ENCODE measurements at regions not wholly inside any gene's neighbourhood (a gene's known extent, or its start where the extent isn't known, plus 50 kb on each side); places are given as distances from the start of the nearest gene placed in this dataset.

DNA sequence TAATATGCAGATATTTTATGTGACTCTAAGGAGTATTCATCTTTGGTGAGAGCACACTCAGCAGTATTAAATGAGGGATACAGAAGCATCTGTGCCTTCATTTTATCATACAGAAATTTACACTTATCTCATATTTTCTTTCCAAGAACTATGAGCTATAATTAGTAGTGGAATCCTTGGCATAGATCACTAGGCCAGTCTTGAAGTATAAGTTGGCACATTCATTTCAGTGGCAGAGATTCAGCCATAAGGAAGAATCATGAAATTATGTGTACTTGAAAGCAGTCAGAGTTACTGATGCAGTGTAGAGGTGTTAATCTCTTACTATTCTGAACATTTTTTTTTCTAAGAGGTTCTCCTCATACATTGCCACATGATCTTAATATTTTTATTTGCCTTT lies 393.6 kb upstream of the GOLIM4 start:
- H3K4me3 ChIP-seq (ENCODE audit: low read length), result no peak overlapping the region
- no peak overlapping the region for H2BK15ac ChIP-seq (replicated peaks; ENCODE audit: low read depth)
- H3K27ac ChIP-seq (ENCODE audit: low read depth, low read length), result no peak overlapping the region
- no peaks in the 10 kb centered on the region for H3K79me1 ChIP-seq (ENCODE audit: low read length)
- H3K18ac ChIP-seq (ENCODE audit: low read length), result no peak overlapping the region
- no peak overlapping the region for H2BK120ac ChIP-seq (ENCODE audit: low read depth, low read length)
- no peaks in the 10 kb centered on the region for H3K27me3 ChIP-seq (ENCODE audit: insufficient read depth, low read length, poor library complexity)
- H3K23ac ChIP-seq (ENCODE audit: low read length), result no peak overlapping the region
- H3K9ac ChIP-seq (ENCODE audit: low read length), result no peak overlapping the region
- H3K4ac ChIP-seq (ENCODE audit: low read depth, low read length), result no peak overlapping the region
- H4K5ac ChIP-seq (ENCODE audit: low read length), result no peak overlapping the region
- DNase-seq, result no peak
- H4K8ac ChIP-seq (ENCODE audit: low read depth, low read length), result no peak overlapping the region
- H3K4me1 ChIP-seq (ENCODE audit: control insufficient read depth, low read depth, low read length), result no peaks in the 10 kb centered on the region
- no peaks in the 10 kb centered on the region for H3K36me3 ChIP-seq (ENCODE audit: control insufficient read depth, insufficient read depth, low read length)
- H3K56ac ChIP-seq (ENCODE audit: low read length), result no peak overlapping the region
- H2BK5ac ChIP-seq (ENCODE audit: low read length), result no peak overlapping the region
- no peak overlapping the region for H2AK5ac ChIP-seq (ENCODE audit: low read length)
- no peaks in the 10 kb centered on the region for H3K79me2 ChIP-seq (ENCODE audit: control insufficient read depth, insufficient read depth, low read length)
- H3K4me2 ChIP-seq (ENCODE audit: low read length), result no peak overlapping the region

- Histone ChIP-seq H3K9ac (ENCODE audit: low read length) (no peak overlapping the region), H3K56ac (ENCODE audit: low read length) (no peak overlapping the region), H3K23ac (ENCODE audit: low read length) (no peak overlapping the region), H3K36me3 (ENCODE audit: control insufficient read depth, insufficient read depth, low read length) (no peaks in the 10 kb centered on the region), H3K4me1 (ENCODE audit: control insufficient read depth, low read depth, low read length) (no peaks in the 10 kb centered on the region), H3K4ac (ENCODE audit: low read depth, low read length) (no peak overlapping the region), H2BK15ac (replicated peaks; ENCODE audit: low read depth) (no peak overlapping the region), H3K27me3 (ENCODE audit: insufficient read depth, low read length, poor library complexity) (no peaks in the 10 kb centered on the region), H2BK120ac (ENCODE audit: low read depth, low read length) (no peak overlapping the region), H3K18ac (ENCODE audit: low read length) (no peak overlapping the region), H3K4me2 (ENCODE audit: low read length) (no peak overlapping the region), H2AK5ac (ENCODE audit: low read length) (no peak overlapping the region), H3K79me1 (ENCODE audit: low read length) (no peaks in the 10 kb centered on the region), H2BK5ac (ENCODE audit: low read length) (no peak overlapping the region), H3K79me2 (ENCODE audit: control insufficient read depth, insufficient read depth, low read length) (no peaks in the 10 kb centered on the region), H3K27ac (ENCODE audit: low read depth, low read length) (no peak overlapping the region), H4K5ac (ENCODE audit: low read length) (no peak overlapping the region), H3K4me3 (ENCODE audit: low read length) (no peak overlapping the region), H4K8ac (ENCODE audit: low read depth, low read length) (no peak overlapping the region)
- no CpG with 5 or more reads among the region's 2 CpGs for WGBS (ENCODE audit: extremely low coverage, insufficient coverage, low lambda C conversion rate)
- no peak for DNase-seq
These were observed 390.2 kb upstream of the GOLIM4 start for GRCh38 chr3:168485936-168486335.

DNA sequence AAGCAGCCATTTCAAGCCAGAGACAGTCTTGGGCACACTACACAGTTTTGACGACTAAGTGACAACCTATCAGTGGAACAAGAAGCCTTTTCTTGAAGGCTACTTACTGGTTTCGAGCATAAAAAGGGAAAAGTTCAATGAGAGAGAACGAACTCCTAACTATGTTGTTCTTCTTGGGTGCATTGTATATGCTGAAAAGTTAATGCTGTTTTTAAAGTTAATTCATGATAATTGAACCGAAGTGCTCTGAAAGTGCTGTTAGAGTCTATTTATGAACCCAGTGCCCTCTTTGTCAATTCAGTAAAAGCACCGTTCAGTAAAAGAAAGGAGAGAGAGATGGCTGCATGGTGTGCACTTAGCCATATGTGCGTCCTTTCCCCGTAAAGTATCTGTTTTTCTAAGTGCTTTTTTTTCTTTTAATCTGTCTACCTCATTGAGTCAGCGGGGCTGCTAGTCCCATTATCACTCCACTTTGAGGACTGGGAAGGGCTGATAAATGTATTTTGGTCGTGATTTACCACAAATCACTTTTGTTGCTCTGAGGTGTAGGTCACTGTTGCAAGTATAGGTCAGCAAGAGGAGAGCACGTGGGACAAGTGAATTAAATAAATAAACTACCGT lies 380.7 kb upstream of the GOLIM4 start:
- no peak overlapping the region for H2AK5ac ChIP-seq (ENCODE audit: low read length)
- H3K79me2 ChIP-seq (ENCODE audit: control insufficient read depth, insufficient read depth, low read length), result no peaks in the 10 kb centered on the region
- H3K23ac ChIP-seq (ENCODE audit: low read length), result no peak overlapping the region
- no peak for DNase-seq
- H3K27me3 ChIP-seq (ENCODE audit: insufficient read depth, low read length, poor library complexity), result no peaks in the 10 kb centered on the region
- no peak overlapping the region for H3K27ac ChIP-seq (ENCODE audit: low read depth, low read length)
- no peaks in the 10 kb centered on the region for H3K79me1 ChIP-seq (ENCODE audit: low read length)
- no peak overlapping the region for H4K5ac ChIP-seq (ENCODE audit: low read length)
- WGBS (ENCODE audit: extremely low coverage, insufficient coverage, low lambda C conversion rate), result no CpG with 5 or more reads among the region's 11 CpGs
- no peak overlapping the region for H3K4me3 ChIP-seq (ENCODE audit: low read length)
- H3K4me2 ChIP-seq (ENCODE audit: low read length), result no peak overlapping the region
- no peaks in the 10 kb centered on the region for H3K36me3 ChIP-seq (ENCODE audit: control insufficient read depth, insufficient read depth, low read length)
- no peak overlapping the region for H4K8ac ChIP-seq (ENCODE audit: low read depth, low read length)
- no peak overlapping the region for H3K18ac ChIP-seq (ENCODE audit: low read length)
- H2BK15ac ChIP-seq (replicated peaks; ENCODE audit: low read depth), result no peak overlapping the region
- no peaks in the 10 kb centered on the region for H3K4me1 ChIP-seq (ENCODE audit: control insufficient read depth, low read depth, low read length)
- no peak overlapping the region for H3K4ac ChIP-seq (ENCODE audit: low read depth, low read length)
- no peak overlapping the region for H3K56ac ChIP-seq (ENCODE audit: low read length)
- no peak overlapping the region for H2BK5ac ChIP-seq (ENCODE audit: low read length)
- H2BK120ac ChIP-seq (ENCODE audit: low read depth, low read length), result no peak overlapping the region
- no peak overlapping the region for H3K9ac ChIP-seq (ENCODE audit: low read length)

- no peak overlapping the region for H3K23ac ChIP-seq (ENCODE audit: low read length)
- no peaks in the 10 kb centered on the region for H3K36me3 ChIP-seq (ENCODE audit: control insufficient read depth, insufficient read depth, low read length)
- no peaks in the 10 kb centered on the region for H3K4me1 ChIP-seq (ENCODE audit: control insufficient read depth, low read depth, low read length)
- H3K27me3 ChIP-seq (ENCODE audit: insufficient read depth, low read length, poor library complexity), result no peaks in the 10 kb centered on the region
- H3K79me1 ChIP-seq (ENCODE audit: low read length), result no peaks in the 10 kb centered on the region
- H4K5ac ChIP-seq (ENCODE audit: low read length), result no peak overlapping the region
- no peak overlapping the region for H2BK120ac ChIP-seq (ENCODE audit: low read depth, low read length)
- H3K27ac ChIP-seq (ENCODE audit: low read depth, low read length), result no peak overlapping the region
- H2BK15ac ChIP-seq (replicated peaks; ENCODE audit: low read depth), result no peak overlapping the region
- WGBS (ENCODE audit: extremely low coverage, insufficient coverage, low lambda C conversion rate), result no CpG with 5 or more reads among the region's 1 CpG
- no peak overlapping the region for H3K9ac ChIP-seq (ENCODE audit: low read length)
- no peak overlapping the region for H3K4me3 ChIP-seq (ENCODE audit: low read length)
- no peak overlapping the region for H4K8ac ChIP-seq (ENCODE audit: low read depth, low read length)
- no peak overlapping the region for H2BK5ac ChIP-seq (ENCODE audit: low read length)
- H3K4ac ChIP-seq (ENCODE audit: low read depth, low read length), result no peak overlapping the region
- DNase-seq, result no peak
- no peak overlapping the region for H3K18ac ChIP-seq (ENCODE audit: low read length)
- no peaks in the 10 kb centered on the region for H3K79me2 ChIP-seq (ENCODE audit: control insufficient read depth, insufficient read depth, low read length)
- no peak overlapping the region for H2AK5ac ChIP-seq (ENCODE audit: low read length)
- H3K56ac ChIP-seq (ENCODE audit: low read length), result no peak overlapping the region
- H3K4me2 ChIP-seq (ENCODE audit: low read length), result no peak overlapping the region
These were observed 380.0 kb upstream of the GOLIM4 start for GRCh38 chr3:168475704-168476103.

DNA sequence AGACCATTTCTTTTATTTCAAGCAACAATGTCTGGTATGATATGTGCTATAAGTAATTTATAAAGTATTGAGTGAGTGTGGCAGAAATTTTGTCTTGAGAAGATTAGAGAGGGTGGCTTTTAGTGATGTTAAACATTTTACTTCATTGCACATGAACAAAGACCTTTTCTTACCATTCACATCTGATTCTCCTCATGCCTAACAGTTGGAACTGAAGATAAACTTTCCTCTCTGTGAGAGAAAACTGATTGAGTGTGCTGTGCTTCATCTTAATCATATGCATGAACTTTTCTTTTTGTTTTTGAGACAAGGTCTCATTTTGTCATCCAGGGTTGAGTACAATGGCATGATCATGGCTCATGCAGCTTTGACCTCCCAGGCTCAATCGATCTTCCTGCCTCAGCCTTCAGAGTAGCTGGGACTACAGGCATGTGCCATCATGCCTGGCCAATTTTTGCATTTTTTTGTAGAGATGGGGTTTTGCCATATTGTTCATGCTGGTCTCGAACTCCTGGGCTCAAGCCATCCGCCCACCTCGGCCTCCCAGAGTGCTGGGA lies 377.7 kb upstream of the GOLIM4 start:
- WGBS (ENCODE audit: extremely low coverage, insufficient coverage, low lambda C conversion rate), result no CpG with 5 or more reads among the region's 4 CpGs
- Histone ChIP-seq H3K79me1 (ENCODE audit: low read length) (no peaks in the 10 kb centered on the region), H3K36me3 (ENCODE audit: control insufficient read depth, insufficient read depth, low read length) (no peaks in the 10 kb centered on the region), H3K56ac (ENCODE audit: low read length) (no peak overlapping the region), H3K9ac (ENCODE audit: low read length) (no peak overlapping the region), H2BK15ac (replicated peaks; ENCODE audit: low read depth) (no peak overlapping the region), H4K8ac (ENCODE audit: low read depth, low read length) (no peak overlapping the region), H3K18ac (ENCODE audit: low read length) (no peak overlapping the region), H2BK120ac (ENCODE audit: low read depth, low read length) (no peak overlapping the region), H3K79me2 (ENCODE audit: control insufficient read depth, insufficient read depth, low read length) (no peaks in the 10 kb centered on the region), H3K27me3 (ENCODE audit: insufficient read depth, low read length, poor library complexity) (no peaks in the 10 kb centered on the region), H3K4ac (ENCODE audit: low read depth, low read length) (no peak overlapping the region), H2BK5ac (ENCODE audit: low read length) (no peak overlapping the region), H3K27ac (ENCODE audit: low read depth, low read length) (no peak overlapping the region), H3K4me2 (ENCODE audit: low read length) (no peak overlapping the region), H3K4me1 (ENCODE audit: control insufficient read depth, low read depth, low read length) (no peaks in the 10 kb centered on the region), H4K5ac (ENCODE audit: low read length) (no peak overlapping the region), H3K23ac (ENCODE audit: low read length) (no peak overlapping the region), H2AK5ac (ENCODE audit: low read length) (no peak overlapping the region), H3K4me3 (ENCODE audit: low read length) (no peak overlapping the region)
- no peak for DNase-seq

DNA sequence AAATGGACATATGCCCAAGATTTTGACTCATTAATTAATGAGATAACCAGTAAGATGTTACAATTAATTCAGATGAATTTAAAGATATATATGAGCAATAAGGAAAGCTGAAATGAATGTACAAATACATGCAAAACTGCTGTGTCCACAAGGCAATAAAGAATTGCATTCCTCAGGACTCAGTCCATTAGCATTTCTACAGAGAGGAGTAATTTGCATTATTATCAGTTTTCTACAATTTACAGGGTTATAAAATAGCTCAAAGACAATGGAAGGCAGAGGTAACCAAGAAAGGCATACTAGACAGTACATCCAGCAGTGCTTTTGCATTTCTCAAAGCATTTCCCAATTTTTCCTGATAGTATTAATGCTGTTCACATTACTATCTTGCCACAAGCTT lies 377.1 kb upstream of the GOLIM4 start:
- peak; percentile 25 for DNase-seq
- no peaks in the 10 kb centered on the region for H3K4me1 ChIP-seq (ENCODE audit: control insufficient read depth, low read depth, low read length)
- no peak overlapping the region for H3K4ac ChIP-seq (ENCODE audit: low read depth, low read length)
- H3K23ac ChIP-seq (ENCODE audit: low read length), result no peak overlapping the region
- H2AK5ac ChIP-seq (ENCODE audit: low read length), result no peak overlapping the region
- H3K4me2 ChIP-seq (ENCODE audit: low read length), result no peak overlapping the region
- H4K8ac ChIP-seq (ENCODE audit: low read depth, low read length), result no peak overlapping the region
- H2BK15ac ChIP-seq (replicated peaks; ENCODE audit: low read depth), result no peak overlapping the region
- H3K27me3 ChIP-seq (ENCODE audit: insufficient read depth, low read length, poor library complexity), result no peaks in the 10 kb centered on the region
- no peak overlapping the region for H3K9ac ChIP-seq (ENCODE audit: low read length)
- H2BK5ac ChIP-seq (ENCODE audit: low read length), result no peak overlapping the region
- H2BK120ac ChIP-seq (ENCODE audit: low read depth, low read length), result no peak overlapping the region
- no peak overlapping the region for H4K5ac ChIP-seq (ENCODE audit: low read length)
- no peaks in the 10 kb centered on the region for H3K79me1 ChIP-seq (ENCODE audit: low read length)
- H3K36me3 ChIP-seq (ENCODE audit: control insufficient read depth, insufficient read depth, low read length), result no peaks in the 10 kb centered on the region
- H3K56ac ChIP-seq (ENCODE audit: low read length), result no peak overlapping the region
- no peaks in the 10 kb centered on the region for H3K79me2 ChIP-seq (ENCODE audit: control insufficient read depth, insufficient read depth, low read length)
- no peak overlapping the region for H3K4me3 ChIP-seq (ENCODE audit: low read length)
- no peak overlapping the region for H3K18ac ChIP-seq (ENCODE audit: low read length)
- H3K27ac ChIP-seq (ENCODE audit: low read depth, low read length), result no peak overlapping the region

All from mesendoderm (in vitro differentiated cells).